ENCODE measurements at regions not wholly inside any gene's neighbourhood (a gene's known extent, or its start where the extent isn't known, plus 50 kb on each side); places are given as distances from the start of the nearest gene placed in this dataset.

DNA sequence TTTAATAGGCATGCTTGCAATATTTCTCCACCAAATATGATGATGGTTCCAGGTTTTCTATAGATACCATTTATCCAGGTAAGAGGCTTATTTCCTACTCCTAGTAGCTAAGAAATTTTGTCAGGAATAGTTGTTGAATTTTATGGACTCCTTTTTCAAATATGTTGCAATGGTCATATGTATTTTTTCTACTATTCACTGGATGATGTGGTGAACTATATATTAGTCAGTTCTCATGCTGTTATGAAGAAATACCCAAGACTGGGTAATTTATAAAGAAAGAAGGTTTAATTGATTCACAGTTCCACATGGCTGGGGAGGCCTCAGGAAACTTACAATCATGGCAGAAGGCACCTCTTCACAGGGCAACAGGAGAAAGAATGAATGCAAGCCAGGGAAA is 141.1 kb upstream of the NR3C1 start:
- TF ChIP-seq, protein P1, sequence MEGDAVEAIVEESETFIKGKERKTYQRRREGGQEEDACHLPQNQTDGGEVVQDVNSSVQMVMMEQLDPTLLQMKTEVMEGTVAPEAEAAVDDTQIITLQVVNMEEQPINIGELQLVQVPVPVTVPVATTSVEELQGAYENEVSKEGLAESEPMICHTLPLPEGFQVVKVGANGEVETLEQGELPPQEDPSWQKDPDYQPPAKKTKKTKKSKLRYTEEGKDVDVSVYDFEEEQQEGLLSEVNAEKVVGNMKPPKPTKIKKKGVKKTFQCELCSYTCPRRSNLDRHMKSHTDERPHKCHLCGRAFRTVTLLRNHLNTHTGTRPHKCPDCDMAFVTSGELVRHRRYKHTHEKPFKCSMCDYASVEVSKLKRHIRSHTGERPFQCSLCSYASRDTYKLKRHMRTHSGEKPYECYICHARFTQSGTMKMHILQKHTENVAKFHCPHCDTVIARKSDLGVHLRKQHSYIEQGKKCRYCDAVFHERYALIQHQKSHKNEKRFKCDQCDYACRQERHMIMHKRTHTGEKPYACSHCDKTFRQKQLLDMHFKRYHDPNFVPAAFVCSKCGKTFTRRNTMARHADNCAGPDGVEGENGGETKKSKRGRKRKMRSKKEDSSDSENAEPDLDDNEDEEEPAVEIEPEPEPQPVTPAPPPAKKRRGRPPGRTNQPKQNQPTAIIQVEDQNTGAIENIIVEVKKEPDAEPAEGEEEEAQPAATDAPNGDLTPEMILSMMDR (IDR thresholded peaks at IDR 0.05) = no peak
- no peak for TF ChIP-seq POLR2A (IDR thresholded peaks at IDR 0.05)
